OCI-LY1 (cell line): ENCODE measurements at regions not wholly inside any gene's neighbourhood (a gene's known extent, or its start where the extent isn't known, plus 50 kb on each side); places are given as distances from the start of the nearest gene placed in this dataset.

Experiments used
- CTCF ChIP-seq: fragments of 200-600 bp; sonication (generic), shearing (Covaris generic); IDR thresholded peaks from 2 replicates; pipeline ENCODE4 v1.5.1; 2017; ENCODE audit warnings: mild to moderate bottlenecking, antibody characterized with exemption, low read length, moderate library complexity, mixed read lengths
- EZH2 ChIP-seq: fragments of 200-600 bp; sonication (generic), shearing (Covaris generic); IDR thresholded peaks from 2 replicates; pipeline ENCODE4 v1.8.0; 2017; ENCODE audit warnings: borderline replicate concordance, mixed run types, mild to moderate bottlenecking, antibody characterized with exemption, low read length, moderate library complexity, mixed read lengths

GRCh38 chrX:127025013-127025412 is 205.5 kb downstream of the PRR32 start:
- no peak for TF ChIP-seq EZH2
- TF ChIP-seq CTCF = no peak
